HG03457 (cell line): ENCODE measurements at regions not wholly inside any gene's neighbourhood (a gene's known extent, or its start where the extent isn't known, plus 50 kb on each side); places are given as distances from the start of the nearest gene placed in this dataset.
"Not testable (repeated sequence)": the region's sequence is repeated elsewhere in the genome, so short reads cannot be mapped to it uniquely, and the experiment has no call there.

ENCODE experiments used
- ATAC-seq: cut with Tn5 transposase; IDR thresholded peaks from one replicate; pipeline ENCODE4 v1.9.1; 2021; ENCODE audit warnings: moderate number of reproducible peaks; ENCODE audit not compliant: unreplicated experiment

GRCh38 chr5:164327166-164327565, 821.7 kb downstream of the MAT2B start:
- ATAC-seq: not testable (repeated sequence)

GRCh38 chr5:164332349-164333196, 827.2 kb downstream of the MAT2B start:
- no peak for ATAC-seq

DNA sequence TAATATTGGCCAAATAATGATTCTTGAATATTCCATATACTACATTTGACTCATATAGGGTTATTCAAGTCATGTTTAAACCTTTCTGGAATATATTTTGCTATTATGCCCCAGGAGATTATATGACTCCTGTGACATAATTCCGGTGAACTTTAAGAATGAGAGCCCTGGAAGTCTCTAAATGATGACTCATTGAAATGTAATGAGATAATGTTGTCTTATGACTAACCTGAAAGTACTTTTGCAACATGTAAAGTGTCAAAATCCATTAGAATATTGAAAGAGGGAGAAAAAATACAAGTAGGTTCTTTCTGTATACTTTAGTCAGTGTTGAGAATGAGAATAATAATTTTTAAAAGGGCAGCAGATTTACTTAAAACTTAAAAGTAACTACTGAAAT, 830.4 kb downstream of the MAT2B start:
- ATAC-seq: no peak

- ATAC-seq: no peak
Observed at GRCh38 chr5:164336276-164336675, 830.9 kb downstream of the MAT2B start.

DNA sequence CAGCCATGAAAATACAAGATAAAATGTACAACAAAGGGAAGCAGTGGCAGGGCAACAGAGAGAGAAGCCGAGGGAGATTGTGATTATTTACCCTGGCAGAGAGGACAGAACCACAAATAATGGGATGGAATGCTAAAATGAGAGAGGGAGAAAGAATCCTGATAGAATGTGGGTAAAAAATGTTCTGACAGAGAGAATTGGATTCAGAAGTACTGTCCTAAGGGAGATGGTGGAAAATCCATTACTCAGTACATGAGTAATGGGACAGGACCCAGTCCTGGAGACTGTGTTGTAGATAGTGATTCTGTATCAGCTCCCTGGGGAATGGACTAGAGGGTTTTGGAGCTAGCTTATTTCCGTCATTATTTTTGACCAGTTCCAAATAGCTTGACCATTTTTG, 831.5 kb downstream of the MAT2B start:
- no peak for ATAC-seq

DNA sequence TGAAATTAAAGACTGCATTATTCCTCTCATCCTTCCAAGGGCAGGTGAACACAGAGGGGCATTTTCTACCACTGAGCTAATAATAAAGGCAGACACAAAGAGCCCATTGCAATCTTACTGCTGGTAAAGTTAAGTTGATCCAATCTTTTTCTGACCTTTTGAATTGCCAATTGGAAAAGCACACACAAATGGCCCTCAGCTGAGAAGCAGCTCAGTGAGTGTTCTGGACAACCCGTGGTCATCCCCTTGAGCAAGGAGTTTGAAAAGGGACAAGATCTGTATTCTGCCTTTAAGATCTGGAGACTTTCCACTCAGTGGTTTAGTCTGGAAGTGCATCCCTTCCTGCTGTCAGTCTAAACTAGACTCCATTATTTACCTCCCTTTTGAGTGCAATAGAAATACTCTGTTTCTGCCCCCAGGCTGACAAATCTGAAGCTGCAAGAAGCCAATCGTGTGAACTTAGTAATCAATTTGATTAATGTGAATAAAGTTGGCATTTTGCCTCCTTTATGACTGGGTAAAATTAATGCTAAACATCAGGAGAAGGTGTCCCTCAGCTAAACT, 835.7 kb downstream of the MAT2B start:
- ATAC-seq: no peak

GRCh38 chr5:164345173-164345849, 839.9 kb downstream of the MAT2B start:
- no peak for ATAC-seq

GRCh38 chr5:164345853-164346252, 840.4 kb downstream of the MAT2B start:
- ATAC-seq: no peak

DNA sequence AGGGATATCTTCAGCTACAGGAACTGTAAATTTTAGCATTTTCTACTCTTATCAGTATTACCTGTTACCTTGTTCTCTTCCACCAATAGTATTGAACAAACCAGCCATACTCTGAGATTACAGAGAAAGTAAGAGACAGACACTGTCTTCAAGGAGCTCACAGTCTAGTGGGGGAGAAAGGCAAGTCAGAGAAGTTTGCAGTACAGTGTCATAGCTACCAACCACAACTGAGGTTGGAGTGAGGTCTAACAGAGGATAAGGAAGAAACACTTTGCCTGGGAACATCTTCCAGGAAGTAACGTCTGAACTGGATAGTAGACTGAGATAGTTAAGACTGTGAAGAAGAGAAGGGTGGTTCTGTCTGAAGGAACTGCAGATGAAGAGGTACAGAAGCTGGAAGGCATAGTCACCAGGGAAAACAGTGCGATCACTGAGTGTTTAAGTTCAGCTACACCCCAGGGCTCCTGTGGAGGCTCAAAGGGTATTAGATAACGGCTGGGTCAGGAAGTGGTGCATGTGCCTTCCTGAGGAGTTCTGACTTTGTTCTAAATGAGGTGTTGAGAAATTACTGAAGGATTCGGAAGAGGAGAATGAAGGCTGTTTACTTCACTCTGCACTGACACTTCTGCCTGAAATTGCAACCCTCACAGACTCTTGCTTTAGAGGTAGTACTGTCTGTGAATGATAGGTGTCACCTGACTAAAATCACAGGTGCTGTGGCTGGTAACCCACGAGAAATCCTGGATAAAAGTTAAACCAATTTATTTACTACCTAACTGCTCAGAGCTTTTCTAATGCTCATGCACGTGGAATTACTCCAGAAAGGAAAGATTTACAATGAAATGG, 841.6 kb downstream of the MAT2B start:
- no peak for ATAC-seq

DNA sequence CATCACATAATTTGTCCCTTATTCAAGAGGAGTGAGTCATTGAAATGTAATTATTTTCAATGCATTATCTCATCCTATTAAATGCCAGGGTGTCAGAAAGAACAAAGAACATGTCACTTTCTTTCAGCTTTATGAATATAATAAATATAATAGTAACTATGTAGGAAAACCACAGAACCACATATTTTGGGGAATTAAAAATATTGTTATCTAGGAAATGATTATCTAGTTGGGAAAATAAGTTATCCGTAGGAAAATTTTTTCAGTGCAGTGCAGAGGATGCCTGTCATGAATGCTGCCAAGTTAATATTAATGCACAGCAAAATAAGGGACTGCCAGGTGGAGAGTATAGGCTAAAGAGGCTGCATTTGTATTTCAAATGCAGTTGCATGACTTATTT, 844.8 kb downstream of the MAT2B start:
- no peak for ATAC-seq

DNA sequence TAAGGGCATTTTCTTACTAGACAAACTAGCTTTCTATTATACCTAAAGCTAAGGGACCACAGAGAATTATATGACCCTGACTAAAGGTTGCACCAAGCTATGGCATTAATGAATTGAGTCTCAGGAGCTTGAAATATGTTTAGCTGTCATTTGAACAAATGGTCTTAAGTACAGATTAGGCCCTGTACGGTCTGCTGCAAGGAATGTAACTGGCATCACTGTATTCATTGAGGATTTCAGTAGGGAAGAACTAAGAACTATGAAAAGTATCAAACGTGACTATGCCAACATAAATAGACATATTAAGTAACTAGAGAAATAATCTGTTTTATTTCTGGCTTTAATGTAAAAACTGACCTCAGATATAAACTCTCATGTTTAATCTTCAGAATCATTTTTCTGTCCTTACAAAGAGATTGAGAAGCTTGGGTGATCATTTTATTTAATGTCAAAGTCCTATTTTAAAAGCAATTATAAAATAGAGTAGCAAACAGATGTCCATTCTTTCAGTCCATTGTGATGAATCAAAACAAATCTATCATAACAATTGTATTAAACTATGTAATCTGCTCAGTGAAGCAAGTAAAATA, 845.9 kb downstream of the MAT2B start:
- ATAC-seq: no peak

- no peak for ATAC-seq
Observed at GRCh38 chr5:164352695-164353094, 847.3 kb downstream of the MAT2B start.

GRCh38 chr5:164353155-164353554, 847.7 kb downstream of the MAT2B start:
- ATAC-seq: no peak

- no peak for ATAC-seq
Observed at GRCh38 chr5:164354139-164354751, 848.8 kb downstream of the MAT2B start.

DNA sequence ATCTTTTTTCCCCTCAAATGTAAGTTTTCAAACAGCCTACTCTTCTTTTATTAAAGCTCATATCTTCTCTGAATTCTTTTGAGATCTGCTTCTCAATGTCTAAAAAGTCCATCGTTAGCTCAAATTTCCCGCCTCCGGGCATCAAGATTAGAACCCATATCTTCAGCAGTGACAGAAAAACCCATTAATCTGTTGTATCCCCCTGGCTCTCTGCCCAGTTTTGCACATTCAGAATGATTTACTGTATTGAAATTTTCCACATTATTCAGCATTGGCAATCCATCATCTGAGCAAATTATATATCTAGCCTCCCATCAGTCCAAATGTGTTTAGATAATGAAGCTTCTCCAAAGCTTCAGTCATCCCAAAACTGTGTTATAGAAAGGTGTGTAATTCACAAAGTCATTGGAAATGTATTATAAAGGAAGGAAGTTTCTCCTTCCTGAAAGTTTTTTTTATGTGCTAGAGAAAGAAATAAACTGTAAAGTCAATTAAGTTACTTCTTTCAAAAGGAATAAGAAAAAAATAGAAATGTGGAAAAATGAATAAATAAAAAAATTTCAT, 849.9 kb downstream of the MAT2B start:
- ATAC-seq: no peak

- ATAC-seq: no peak
Observed at GRCh38 chr5:164356790-164357189, 851.4 kb downstream of the MAT2B start.

DNA sequence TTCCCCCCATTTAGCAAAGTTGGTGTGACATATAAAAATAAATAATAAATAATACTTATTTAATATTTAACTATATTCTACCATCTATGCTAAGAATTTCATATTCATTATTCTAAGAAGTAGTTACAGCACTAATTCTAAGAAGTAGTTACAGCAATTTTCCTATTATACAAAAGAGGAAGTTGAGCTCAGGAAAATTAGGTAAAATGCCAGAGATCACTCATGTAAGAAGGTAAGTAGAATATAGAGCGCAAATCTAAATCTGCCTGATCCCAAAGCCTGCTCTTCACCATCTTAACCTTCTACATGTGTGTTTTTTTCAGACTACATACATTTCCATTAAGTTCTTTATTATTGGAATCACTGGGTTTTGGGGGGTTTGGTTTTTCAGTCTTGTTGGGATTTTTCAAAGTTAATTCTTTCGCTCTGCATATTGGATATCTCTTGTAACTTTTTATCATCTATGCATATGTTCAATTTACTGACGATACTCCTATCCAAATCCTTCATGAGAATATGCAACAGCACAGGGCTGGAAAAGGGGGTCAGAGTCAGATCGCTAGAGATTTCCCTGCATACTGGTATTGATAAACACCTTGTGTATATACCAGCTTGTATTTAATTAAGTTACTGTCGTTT, 852.1 kb downstream of the MAT2B start:
- ATAC-seq: no peak

- ATAC-seq: no peak
Observed at GRCh38 chr5:164358531-164359259, 853.3 kb downstream of the MAT2B start.
